ENCODE measurements at regions not wholly inside any gene's neighbourhood (a gene's known extent, or its start where the extent isn't known, plus 50 kb on each side); places are given as distances from the start of the nearest gene placed in this dataset.
"Not testable (repeated sequence)": the region's sequence is repeated elsewhere in the genome, so short reads cannot be mapped to it uniquely, and the experiment has no call there.

- in situ Hi-C loops (cut with HindIII; ENCODE audit: low sequenced_read_pairs): no loop called here
These were observed 160.1 kb downstream of the SUDS3 start for GRCh38 chr12:118536306-118536906.

- in situ Hi-C loops (cut with HindIII; ENCODE audit: low sequenced_read_pairs): no loop called here
These were observed 161.1 kb downstream of the SUDS3 start for GRCh38 chr12:118537481-118537917.

- in situ Hi-C loops (cut with HindIII; ENCODE audit: low sequenced_read_pairs): no loop called here
These were observed 164.7 kb downstream of the SUDS3 start for GRCh38 chr12:118541071-118541470.

GRCh38 chr12:118541934-118542333, 165.6 kb downstream of the SUDS3 start:
- in situ Hi-C loops (cut with HindIII; ENCODE audit: low sequenced_read_pairs): no loop called here

GRCh38 chr12:118543651-118544050, 167.3 kb downstream of the SUDS3 start:
- in situ Hi-C loops (cut with HindIII; ENCODE audit: low sequenced_read_pairs): no loop called here

GRCh38 chr12:118544569-118544968, 168.2 kb downstream of the SUDS3 start:
- in situ Hi-C loops (cut with HindIII; ENCODE audit: low sequenced_read_pairs): no loop called here

- in situ Hi-C loops (cut with HindIII; ENCODE audit: low sequenced_read_pairs): not testable (repeated sequence)
These were observed 171.3 kb downstream of the SUDS3 start for GRCh38 chr12:118547606-118548005.

- in situ Hi-C loops (cut with HindIII; ENCODE audit: low sequenced_read_pairs): no loop called here
These were observed 172.6 kb downstream of the SUDS3 start for GRCh38 chr12:118548887-118549509.

- in situ Hi-C loops (cut with HindIII; ENCODE audit: low sequenced_read_pairs): no loop called here
These were observed 173.2 kb downstream of the SUDS3 start for GRCh38 chr12:118549510-118549980.

- in situ Hi-C loops (cut with HindIII; ENCODE audit: low sequenced_read_pairs): no loop called here
These were observed 177.6 kb downstream of the SUDS3 start for GRCh38 chr12:118553856-118554504.

- in situ Hi-C loops (cut with HindIII; ENCODE audit: low sequenced_read_pairs): no loop called here
These were observed 182.6 kb downstream of the SUDS3 start for GRCh38 chr12:118558941-118559340.

GRCh38 chr12:118560733-118561132, 184.4 kb downstream of the SUDS3 start:
- in situ Hi-C loops (cut with HindIII; ENCODE audit: low sequenced_read_pairs): no loop called here

- in situ Hi-C loops (cut with HindIII; ENCODE audit: low sequenced_read_pairs): no loop called here
These were observed 195.4 kb downstream of the SUDS3 start for GRCh38 chr12:118571730-118572129.

GRCh38 chr12:118574288-118574687, 197.9 kb downstream of the SUDS3 start:
- in situ Hi-C loops (cut with HindIII; ENCODE audit: low sequenced_read_pairs): no loop called here

- in situ Hi-C loops (cut with HindIII; ENCODE audit: low sequenced_read_pairs): no loop called here
These were observed 199.4 kb downstream of the SUDS3 start for GRCh38 chr12:118575730-118576129.

- in situ Hi-C loops (cut with HindIII; ENCODE audit: low sequenced_read_pairs): no loop called here
These were observed 205.0 kb downstream of the SUDS3 start for GRCh38 chr12:118581371-118581770.

- in situ Hi-C loops (cut with HindIII; ENCODE audit: low sequenced_read_pairs): no loop called here
These were observed 206.5 kb downstream of the SUDS3 start for GRCh38 chr12:118582863-118583262.

- in situ Hi-C loops (cut with HindIII; ENCODE audit: low sequenced_read_pairs): no loop called here
These were observed 210.1 kb downstream of the SUDS3 start for GRCh38 chr12:118586433-118586832.

- in situ Hi-C loops (cut with HindIII; ENCODE audit: low sequenced_read_pairs): no loop called here
These were observed 212.8 kb downstream of the SUDS3 start for GRCh38 chr12:118589162-118589561.

- in situ Hi-C loops (cut with HindIII; ENCODE audit: low sequenced_read_pairs): no loop called here
These were observed 214.2 kb downstream of the SUDS3 start for GRCh38 chr12:118590406-118591150.

- in situ Hi-C loops (cut with HindIII; ENCODE audit: low sequenced_read_pairs): no loop called here
These were observed 227.4 kb downstream of the SUDS3 start for GRCh38 chr12:118603610-118604361.
